ENCODE measurements at regions not wholly inside any gene's neighbourhood (a gene's known extent, or its start where the extent isn't known, plus 50 kb on each side); places are given as distances from the start of the nearest gene placed in this dataset.

DNA sequence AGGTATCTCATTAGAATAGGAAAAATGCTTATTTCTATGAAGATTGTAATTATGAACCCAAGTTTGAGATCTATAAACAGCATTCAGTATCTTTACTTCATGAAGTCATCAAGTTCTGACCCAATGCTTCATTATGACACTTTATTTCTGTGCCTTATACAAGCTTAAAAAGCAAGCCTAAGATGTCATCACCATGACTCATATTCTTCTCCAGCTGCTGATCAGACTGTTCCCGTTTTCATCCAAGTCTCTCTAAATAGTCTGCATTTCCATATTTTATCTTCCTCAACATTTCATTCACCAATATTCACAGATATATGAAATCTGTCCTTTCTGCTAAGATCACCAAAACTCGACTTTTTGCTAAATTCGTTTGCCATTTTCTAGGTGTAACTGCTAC, 1247.2 kb upstream of the PRR20A start:
- H3K9me3 ChIP-seq (ENCODE audit: control insufficient read depth, insufficient read depth, low read length) = no peaks in the 10 kb centered on the region; the same call in 1 of the 2 replicates
- H3K79me2 ChIP-seq (ENCODE audit: control insufficient read depth, low read length) = no peaks in the 10 kb centered on the region
- H3K9me2 ChIP-seq (replicated peaks; ENCODE audit: control insufficient read depth, low read length) = no peaks in the 10 kb centered on the region
- no peak overlapping the region for H3K4me3 ChIP-seq (ENCODE audit: low read length)
- H3K27ac ChIP-seq (ENCODE audit: low read depth, low read length) = no peak overlapping the region
- no peak overlapping the region for H3K4me2 ChIP-seq (ENCODE audit: low read length)
- no peaks in the 10 kb centered on the region for H3K4me1 ChIP-seq (ENCODE audit: control insufficient read depth, low read length)
- H3F3A ChIP-seq (ENCODE audit: control insufficient read depth, insufficient read depth) = no peaks in the 10 kb centered on the region
- H4K20me1 ChIP-seq (ENCODE audit: control insufficient read depth, insufficient read depth, low read depth, low read length) = no peaks in the 10 kb centered on the region
- no peak for TF ChIP-seq EZH2phosphoT487 (IDR thresholded peaks at IDR 0.05; ENCODE audit: borderline replicate concordance, low read length)
- TF ChIP-seq, protein P1, sequence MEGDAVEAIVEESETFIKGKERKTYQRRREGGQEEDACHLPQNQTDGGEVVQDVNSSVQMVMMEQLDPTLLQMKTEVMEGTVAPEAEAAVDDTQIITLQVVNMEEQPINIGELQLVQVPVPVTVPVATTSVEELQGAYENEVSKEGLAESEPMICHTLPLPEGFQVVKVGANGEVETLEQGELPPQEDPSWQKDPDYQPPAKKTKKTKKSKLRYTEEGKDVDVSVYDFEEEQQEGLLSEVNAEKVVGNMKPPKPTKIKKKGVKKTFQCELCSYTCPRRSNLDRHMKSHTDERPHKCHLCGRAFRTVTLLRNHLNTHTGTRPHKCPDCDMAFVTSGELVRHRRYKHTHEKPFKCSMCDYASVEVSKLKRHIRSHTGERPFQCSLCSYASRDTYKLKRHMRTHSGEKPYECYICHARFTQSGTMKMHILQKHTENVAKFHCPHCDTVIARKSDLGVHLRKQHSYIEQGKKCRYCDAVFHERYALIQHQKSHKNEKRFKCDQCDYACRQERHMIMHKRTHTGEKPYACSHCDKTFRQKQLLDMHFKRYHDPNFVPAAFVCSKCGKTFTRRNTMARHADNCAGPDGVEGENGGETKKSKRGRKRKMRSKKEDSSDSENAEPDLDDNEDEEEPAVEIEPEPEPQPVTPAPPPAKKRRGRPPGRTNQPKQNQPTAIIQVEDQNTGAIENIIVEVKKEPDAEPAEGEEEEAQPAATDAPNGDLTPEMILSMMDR (IDR thresholded peaks at IDR 0.05; ENCODE audit: low read depth, low read length, poor library complexity, severe bottlenecking) = no peak
- no peaks in the 10 kb centered on the region for H3K36me3 ChIP-seq (ENCODE audit: control insufficient read depth, low read length)
- no peaks in the 10 kb centered on the region for H3K27me3 ChIP-seq (ENCODE audit: control insufficient read depth, low read length)

DNA sequence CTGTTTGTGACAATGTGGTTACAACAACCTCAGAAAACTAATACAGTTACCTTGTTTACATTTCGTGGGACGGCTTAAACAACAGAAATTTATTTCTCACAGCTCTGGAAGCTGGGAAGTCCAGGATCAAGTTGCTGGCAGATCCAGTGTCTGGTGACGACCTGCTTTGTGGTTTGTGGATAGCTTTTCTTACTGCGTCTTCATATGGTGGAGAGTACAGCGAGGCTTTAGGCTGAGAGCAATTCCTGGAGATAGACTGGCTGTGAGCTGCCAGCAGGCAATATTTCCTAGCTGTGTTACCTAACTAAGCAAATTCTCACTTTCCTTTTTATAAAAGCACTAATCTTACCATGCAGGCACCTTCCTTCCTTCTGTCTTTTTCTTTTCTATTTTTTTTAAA, 1203.5 kb upstream of the PRR20A start:
- Histone ChIP-seq H3K4me1 (ENCODE audit: control insufficient read depth, low read length) (no peaks in the 10 kb centered on the region), H3K27me3 (ENCODE audit: control insufficient read depth, low read length) (no peaks in the 10 kb centered on the region), H3K36me3 (ENCODE audit: control insufficient read depth, low read length) (no peaks in the 10 kb centered on the region), H3F3A (ENCODE audit: control insufficient read depth, insufficient read depth) (no peaks in the 10 kb centered on the region), H3K79me2 (ENCODE audit: control insufficient read depth, low read length) (no peaks in the 10 kb centered on the region), H3K4me2 (ENCODE audit: low read length) (no peak overlapping the region), H3K9me3 (ENCODE audit: control insufficient read depth, insufficient read depth, low read length) (peaks cover 6% of the 10 kb centered on the region; the same call in 1 of the 2 replicates), H3K4me3 (ENCODE audit: low read length) (no peak overlapping the region), H4K20me1 (ENCODE audit: control insufficient read depth, insufficient read depth, low read depth, low read length) (no peaks in the 10 kb centered on the region), H3K9me2 (replicated peaks; ENCODE audit: control insufficient read depth, low read length) (no peaks in the 10 kb centered on the region), H3K27ac (ENCODE audit: low read depth, low read length) (no peak overlapping the region)
- TF ChIP-seq, protein P1 (IDR thresholded peaks at IDR 0.05; ENCODE audit: low read depth, low read length, poor library complexity, severe bottlenecking) = no peak
- TF ChIP-seq EZH2phosphoT487 (IDR thresholded peaks at IDR 0.05; ENCODE audit: borderline replicate concordance, low read length) = no peak

DNA sequence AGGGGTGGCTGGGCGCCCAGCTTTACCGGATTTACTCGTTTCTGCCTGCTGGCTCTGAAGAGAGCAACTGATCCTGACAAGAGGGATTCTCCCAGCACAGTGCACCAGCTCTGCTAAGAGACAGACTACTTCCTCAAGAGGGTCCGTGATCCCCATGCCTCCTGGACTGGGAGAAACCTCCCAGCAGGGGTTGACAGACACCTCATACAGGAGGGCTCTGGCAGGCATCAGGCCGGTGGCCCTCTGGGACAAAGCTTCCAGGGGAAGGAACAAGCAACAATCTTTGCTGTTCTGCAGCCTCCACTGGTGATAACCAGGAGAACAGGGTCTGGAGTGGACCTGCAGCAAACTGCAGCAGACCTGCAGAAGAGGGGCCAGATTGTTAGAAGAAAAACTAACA, 1192.5 kb upstream of the PRR20A start:
- no peaks in the 10 kb centered on the region for H3K79me2 ChIP-seq (ENCODE audit: control insufficient read depth, low read length)
- no peak overlapping the region for H3K4me2 ChIP-seq (ENCODE audit: low read length)
- no peaks in the 10 kb centered on the region for H4K20me1 ChIP-seq (ENCODE audit: control insufficient read depth, insufficient read depth, low read depth, low read length)
- no peaks in the 10 kb centered on the region for H3K27me3 ChIP-seq (ENCODE audit: control insufficient read depth, low read length)
- no peaks in the 10 kb centered on the region for H3K36me3 ChIP-seq (ENCODE audit: control insufficient read depth, low read length)
- H3F3A ChIP-seq (ENCODE audit: control insufficient read depth, insufficient read depth) = no peaks in the 10 kb centered on the region
- no peaks in the 10 kb centered on the region for H3K9me2 ChIP-seq (replicated peaks; ENCODE audit: control insufficient read depth, low read length)
- H3K27ac ChIP-seq (ENCODE audit: low read depth, low read length) = no peak overlapping the region
- TF ChIP-seq, protein P1 (IDR thresholded peaks at IDR 0.05; ENCODE audit: low read depth, low read length, poor library complexity, severe bottlenecking) = no peak
- no peak for TF ChIP-seq EZH2phosphoT487 (IDR thresholded peaks at IDR 0.05; ENCODE audit: borderline replicate concordance, low read length)
- no peaks in the 10 kb centered on the region for H3K4me1 ChIP-seq (ENCODE audit: control insufficient read depth, low read length)
- no peak overlapping the region for H3K4me3 ChIP-seq (ENCODE audit: low read length)
- H3K9me3 ChIP-seq (ENCODE audit: control insufficient read depth, insufficient read depth, low read length) = no peaks in the 10 kb centered on the region
